Keratinocyte (primary cell): ENCODE measurements at regions not wholly inside any gene's neighbourhood (a gene's known extent, or its start where the extent isn't known, plus 50 kb on each side); places are given as distances from the start of the nearest gene placed in this dataset.

Experiments
- DNase-seq: peaks from one replicate; pipeline ENCODE4 v3.0.0-alpha.2; 2011; ENCODE audit warnings: low read depth, missing footprints, low spot score
- FAIRE-seq: peaks from 2 replicates; lab custom pipeline; 2011; peaks lifted over from hg19 to GRCh38; lab: Jason Lieb, UNC
- H2AFZ ChIP-seq: 2 replicates; pipeline ENCODE4 v1.6.0; 2012; ENCODE audit warnings: low read length, control low read depth, inconsistent platforms; ENCODE audit not compliant: control insufficient read depth
- H3K27ac ChIP-seq: 2 replicates; pipeline ENCODE4 v1.5.1; 2011; ENCODE audit warnings: low read length; ENCODE audit not compliant: control insufficient read depth, insufficient read depth
- H3K27me3 ChIP-seq: 3 replicates; pipeline ENCODE4 v1.6.0; 2011; ENCODE audit warnings: low read length; ENCODE audit not compliant: control insufficient read depth, insufficient read depth; ENCODE audit errors: extremely low read depth
- H3K36me3 ChIP-seq, 2 experiments: 2 replicates in 1 of 2; 3 replicates in 1 of 2; pipeline ENCODE4 v1.5.1; 2011; ENCODE audit warnings: low read length in 2 of 2, mild to moderate bottlenecking in 1 of 2; ENCODE audit not compliant: control insufficient read depth in 2 of 2, insufficient read depth in 2 of 2; ENCODE audit errors: extremely low read depth in 1 of 2
- H3K4me1 ChIP-seq: 3 replicates; pipeline ENCODE4 v1.5.1; 2011; ENCODE audit warnings: low read length; ENCODE audit not compliant: control insufficient read depth, insufficient read depth; ENCODE audit errors: extremely low read depth
- H3K4me2 ChIP-seq: 3 replicates; pipeline ENCODE4 v1.6.0; 2011; ENCODE audit warnings: low read depth, low read length; ENCODE audit not compliant: control insufficient read depth, insufficient read depth; ENCODE audit errors: extremely low read depth
- H3K4me3 ChIP-seq, 3 experiments: fragments of 200-600 bp in 1 of 3; sonication (generic) in 1 of 3; 2 replicates in 2 of 3; 3 replicates in 1 of 3; pipeline ENCODE4 v1.5.1; 2011 to 2016; ENCODE audit warnings: low read length in 3 of 3, mild to moderate bottlenecking in 3 of 3, control low read depth in 2 of 3, inconsistent platforms in 1 of 3, low read depth in 1 of 3, mixed read lengths in 1 of 3, mixed run types in 1 of 3, moderate library complexity in 1 of 3; ENCODE audit not compliant: control insufficient read depth in 2 of 3, insufficient read depth in 2 of 3; ENCODE audit errors: extremely low read depth in 1 of 3
- H3K79me2 ChIP-seq: 2 replicates; pipeline ENCODE4 v1.6.0; 2012; ENCODE audit warnings: low read length; ENCODE audit not compliant: control insufficient read depth, insufficient read depth
- H3K9ac ChIP-seq: 3 replicates; pipeline ENCODE4 v1.6.0; 2011; ENCODE audit warnings: low read length; ENCODE audit not compliant: control insufficient read depth, insufficient read depth; ENCODE audit errors: extremely low read depth
- H3K9me1 ChIP-seq: 3 replicates; pipeline ENCODE4 v1.6.0; 2011; ENCODE audit warnings: low read length; ENCODE audit not compliant: control insufficient read depth, insufficient read depth; ENCODE audit errors: extremely low read depth
- H3K9me3 ChIP-seq: 2 replicates; pipeline ENCODE4 v1.5.1; 2012; ENCODE audit warnings: low read depth, low read length; ENCODE audit not compliant: control insufficient read depth
- H4K20me1 ChIP-seq: 3 replicates; pipeline ENCODE4 v1.6.0; 2011; ENCODE audit warnings: low read length; ENCODE audit not compliant: control insufficient read depth, insufficient read depth; ENCODE audit errors: extremely low read depth
- CTCF ChIP-seq, 3 experiments: IDR thresholded peaks in 1 of 3; conservative IDR thresholded peaks in 1 of 3; optimal IDR thresholded peaks in 1 of 3; 2 replicates in 2 of 3; 3 replicates in 1 of 3; pipeline versions ENCODE3 to v1.5.1; 2011; ENCODE audit warnings: low read length in 3 of 3, mild to moderate bottlenecking in 3 of 3, moderate library complexity in 2 of 3, control low read depth in 1 of 3, inconsistent platforms in 1 of 3; ENCODE audit not compliant: insufficient read depth in 2 of 3; ENCODE audit errors: extremely low read depth in 1 of 3
- EZH2 ChIP-seq: IDR thresholded peaks from one replicate; pipeline ENCODE4 v1.6.1; 2012; ENCODE audit warnings: inconsistent platforms, mild to moderate bottlenecking, low read length, moderate library complexity
- dilution Hi-C: fragments of 300-500 bp; cut with MboI; formaldehyde crosslinking; loops from one replicate; pipeline ENCODE4 v1.7.0; 2020; ENCODE audit warnings: low sequenced_read_pairs; ENCODE audit not compliant: extremely low pct_ligation_motif_present

GRCh38 chr3:933326-933725 lies 159.5 kb upstream of the CNTN6 start:
- TF ChIP-seq EZH2 (no peak), CTCF (optimal IDR thresholded peaks at IDR 0.05 in 1 of 3, IDR thresholded peaks at IDR 0.05 in 1 of 3, conservative IDR thresholded peaks at IDR 0.05 in 1 of 3; ENCODE audit: extremely low read depth in 1 of 3, insufficient read depth in 2 of 3, low read length in 3 of 3) (no peak)
- H3K9me3 ChIP-seq, result no peaks in the 10 kb centered on the region
- H2AFZ ChIP-seq, result no peak overlapping the region
- H3K27ac ChIP-seq, result no peak overlapping the region
- no peak for FAIRE-seq
- no peak overlapping the region for H3K9ac ChIP-seq
- no peaks in the 10 kb centered on the region for H3K36me3 ChIP-seq
- H3K4me1 ChIP-seq, result no peaks in the 10 kb centered on the region
- H3K27me3 ChIP-seq, result no peaks in the 10 kb centered on the region
- no peaks in the 10 kb centered on the region for H3K9me1 ChIP-seq
- no peaks in the 10 kb centered on the region for H4K20me1 ChIP-seq
- no peak for DNase-seq
- H3K79me2 ChIP-seq, result no peaks in the 10 kb centered on the region
- dilution Hi-C loops, result no loop called here
- no peak overlapping the region for H3K4me3 ChIP-seq
- H3K4me2 ChIP-seq, result no peak overlapping the region

- dilution Hi-C loops, result no loop called here
- Histone ChIP-seq H2AFZ (no peak overlapping the region), H3K9ac (no peak overlapping the region), H4K20me1 (no peaks in the 10 kb centered on the region), H3K9me1 (no peaks in the 10 kb centered on the region), H3K4me1 (no peaks in the 10 kb centered on the region), H3K27ac (no peak overlapping the region), H3K79me2 (no peaks in the 10 kb centered on the region), H3K4me3 (no peak overlapping the region), H3K4me2 (no peak overlapping the region), H3K36me3 (no peaks in the 10 kb centered on the region), H3K27me3 (no peaks in the 10 kb centered on the region), H3K9me3 (no peaks in the 10 kb centered on the region)
- DNase-seq, result no peak
- no peak for FAIRE-seq
- TF ChIP-seq EZH2 (no peak), CTCF (optimal IDR thresholded peaks at IDR 0.05 in 1 of 3, IDR thresholded peaks at IDR 0.05 in 1 of 3, conservative IDR thresholded peaks at IDR 0.05 in 1 of 3; ENCODE audit: extremely low read depth in 1 of 3, insufficient read depth in 2 of 3, low read length in 3 of 3) (no peak)
These were observed 148.0 kb upstream of the CNTN6 start for GRCh38 chr3:944786-945185.
